ENCODE measurements at regions not wholly inside any gene's neighbourhood (a gene's known extent, or its start where the extent isn't known, plus 50 kb on each side); places are given as distances from the start of the nearest gene placed in this dataset.

- no peak for TF ChIP-seq CTCF (conservative IDR thresholded peaks at IDR 0.05 in 1 of 2, IDR thresholded peaks at IDR 0.05 in 1 of 2; ENCODE audit: extremely low read depth in 1 of 2, insufficient read depth in 1 of 2, low read depth in 1 of 2, low read length in 2 of 2)
- no peak for TF ChIP-seq EZH2 (IDR thresholded peaks at IDR 0.05; ENCODE audit: borderline replicate concordance, low read length)
These were observed 548.6 kb downstream of the LTN1 start for GRCh38 chr21:28444111-28444510.
